ENCODE measurements at regions not wholly inside any gene's neighbourhood (a gene's known extent, or its start where the extent isn't known, plus 50 kb on each side); places are given as distances from the start of the nearest gene placed in this dataset.

GRCh38 chr5:103464835-103465484 lies 97.6 kb downstream of the NUDT12 start:
- Histone ChIP-seq H3K27ac (ENCODE audit: low read length) (no peak overlapping the region), H3K4me1 (ENCODE audit: control insufficient read depth, insufficient read depth, low read length) (peaks cover 3% of the 10 kb centered on the region), H3K4me3 (ENCODE audit: low read length) (no peak overlapping the region), H3K9me3 (ENCODE audit: control insufficient read depth, low read depth, low read length) (no peaks in the 10 kb centered on the region), H3K27me3 (ENCODE audit: control insufficient read depth, insufficient read depth, low read length) (no peaks in the 10 kb centered on the region), H3K36me3 (ENCODE audit: control insufficient read depth, insufficient read depth, low read length) (no peaks in the 10 kb centered on the region)
- DNase-seq, result no peak
- 100% methylated on average over 1 of the region's 5 CpGs for WGBS (ENCODE audit: insufficient coverage, low lambda C conversion rate)

GRCh38 chr5:103463261-103463660 lies 99.3 kb downstream of the NUDT12 start:
- Histone ChIP-seq H3K36me3 (ENCODE audit: control insufficient read depth, insufficient read depth, low read length) (no peaks in the 10 kb centered on the region), H3K4me1 (ENCODE audit: control insufficient read depth, insufficient read depth, low read length) (no peaks in the 10 kb centered on the region), H3K4me3 (ENCODE audit: low read length) (no peak overlapping the region), H3K27me3 (ENCODE audit: control insufficient read depth, insufficient read depth, low read length) (no peaks in the 10 kb centered on the region), H3K27ac (ENCODE audit: low read length) (no peak overlapping the region), H3K9me3 (ENCODE audit: control insufficient read depth, low read depth, low read length) (no peaks in the 10 kb centered on the region)
- no peak for DNase-seq
- 100% methylated on average over 1 of the region's 5 CpGs for WGBS (ENCODE audit: insufficient coverage, low lambda C conversion rate)

- H3K27ac ChIP-seq (ENCODE audit: low read length), result no peak overlapping the region
- no peaks in the 10 kb centered on the region for H3K36me3 ChIP-seq (ENCODE audit: control insufficient read depth, insufficient read depth, low read length)
- no peaks in the 10 kb centered on the region for H3K27me3 ChIP-seq (ENCODE audit: control insufficient read depth, insufficient read depth, low read length)
- WGBS (ENCODE audit: insufficient coverage, low lambda C conversion rate), result 50% methylated on average over 1 of the region's 1 CpG
- H3K4me1 ChIP-seq (ENCODE audit: control insufficient read depth, insufficient read depth, low read length), result no peaks in the 10 kb centered on the region
- no peak for DNase-seq
- no peaks in the 10 kb centered on the region for H3K9me3 ChIP-seq (ENCODE audit: control insufficient read depth, low read depth, low read length)
- H3K4me3 ChIP-seq (ENCODE audit: low read length), result no peak overlapping the region
Measured at GRCh38 chr5:103461243-103461642, 101.3 kb downstream of the NUDT12 start.

- H3K4me1 ChIP-seq (ENCODE audit: control insufficient read depth, insufficient read depth, low read length), result no peaks in the 10 kb centered on the region
- DNase-seq, result no peak
- H3K27ac ChIP-seq (ENCODE audit: low read length), result no peak overlapping the region
- H3K27me3 ChIP-seq (ENCODE audit: control insufficient read depth, insufficient read depth, low read length), result no peaks in the 10 kb centered on the region
- H3K9me3 ChIP-seq (ENCODE audit: control insufficient read depth, low read depth, low read length), result no peaks in the 10 kb centered on the region
- 100% methylated on average over 1 of the region's 3 CpGs for WGBS (ENCODE audit: insufficient coverage, low lambda C conversion rate)
- H3K4me3 ChIP-seq (ENCODE audit: low read length), result no peak overlapping the region
- H3K36me3 ChIP-seq (ENCODE audit: control insufficient read depth, insufficient read depth, low read length), result no peaks in the 10 kb centered on the region
Measured at GRCh38 chr5:103458497-103459040, 104.0 kb downstream of the NUDT12 start.

GRCh38 chr5:103456476-103456875 lies 106.1 kb downstream of the NUDT12 start:
- no peaks in the 10 kb centered on the region for H3K36me3 ChIP-seq (ENCODE audit: control insufficient read depth, insufficient read depth, low read length)
- WGBS (ENCODE audit: insufficient coverage, low lambda C conversion rate), result 100% methylated on average over 1 of the region's 2 CpGs
- no peak overlapping the region for H3K4me3 ChIP-seq (ENCODE audit: low read length)
- no peaks in the 10 kb centered on the region for H3K9me3 ChIP-seq (ENCODE audit: control insufficient read depth, low read depth, low read length)
- no peaks in the 10 kb centered on the region for H3K4me1 ChIP-seq (ENCODE audit: control insufficient read depth, insufficient read depth, low read length)
- DNase-seq, result no peak
- no peak overlapping the region for H3K27ac ChIP-seq (ENCODE audit: low read length)
- H3K27me3 ChIP-seq (ENCODE audit: control insufficient read depth, insufficient read depth, low read length), result no peaks in the 10 kb centered on the region

- H3K4me3 ChIP-seq (ENCODE audit: low read length), result no peak overlapping the region
- H3K27ac ChIP-seq (ENCODE audit: low read length), result no peak overlapping the region
- H3K36me3 ChIP-seq (ENCODE audit: control insufficient read depth, insufficient read depth, low read length), result no peaks in the 10 kb centered on the region
- WGBS (ENCODE audit: insufficient coverage, low lambda C conversion rate), result no CpG with 5 or more reads among the region's 2 CpGs
- H3K9me3 ChIP-seq (ENCODE audit: control insufficient read depth, low read depth, low read length), result no peaks in the 10 kb centered on the region
- no peaks in the 10 kb centered on the region for H3K27me3 ChIP-seq (ENCODE audit: control insufficient read depth, insufficient read depth, low read length)
- H3K4me1 ChIP-seq (ENCODE audit: control insufficient read depth, insufficient read depth, low read length), result no peaks in the 10 kb centered on the region
- DNase-seq, result peak; percentile 32 to 71
Measured at GRCh38 chr5:103455796-103456195, 106.8 kb downstream of the NUDT12 start.

GRCh38 chr5:103454770-103455169 lies 107.8 kb downstream of the NUDT12 start:
- Histone ChIP-seq H3K27me3 (ENCODE audit: control insufficient read depth, insufficient read depth, low read length) (no peaks in the 10 kb centered on the region), H3K36me3 (ENCODE audit: control insufficient read depth, insufficient read depth, low read length) (no peaks in the 10 kb centered on the region), H3K4me1 (ENCODE audit: control insufficient read depth, insufficient read depth, low read length) (no peaks in the 10 kb centered on the region), H3K27ac (ENCODE audit: low read length) (no peak overlapping the region), H3K9me3 (ENCODE audit: control insufficient read depth, low read depth, low read length) (no peaks in the 10 kb centered on the region), H3K4me3 (ENCODE audit: low read length) (no peak overlapping the region)
- no CpG with 5 or more reads among the region's 2 CpGs for WGBS (ENCODE audit: insufficient coverage, low lambda C conversion rate)
- DNase-seq, result no peak

GRCh38 chr5:103452666-103453065 lies 109.9 kb downstream of the NUDT12 start:
- no CpG with 5 or more reads among the region's 1 CpG for WGBS (ENCODE audit: insufficient coverage, low lambda C conversion rate)
- Histone ChIP-seq H3K27me3 (ENCODE audit: control insufficient read depth, insufficient read depth, low read length) (no peaks in the 10 kb centered on the region), H3K9me3 (ENCODE audit: control insufficient read depth, low read depth, low read length) (no peaks in the 10 kb centered on the region), H3K4me3 (ENCODE audit: low read length) (no peak overlapping the region), H3K4me1 (ENCODE audit: control insufficient read depth, insufficient read depth, low read length) (no peaks in the 10 kb centered on the region), H3K27ac (ENCODE audit: low read length) (no peak overlapping the region), H3K36me3 (ENCODE audit: control insufficient read depth, insufficient read depth, low read length) (no peaks in the 10 kb centered on the region)
- no peak for DNase-seq

- Histone ChIP-seq H3K36me3 (ENCODE audit: control insufficient read depth, insufficient read depth, low read length) (no peaks in the 10 kb centered on the region), H3K4me3 (ENCODE audit: low read length) (no peak overlapping the region), H3K27ac (ENCODE audit: low read length) (no peak overlapping the region), H3K27me3 (ENCODE audit: control insufficient read depth, insufficient read depth, low read length) (no peaks in the 10 kb centered on the region), H3K4me1 (ENCODE audit: control insufficient read depth, insufficient read depth, low read length) (no peaks in the 10 kb centered on the region), H3K9me3 (ENCODE audit: control insufficient read depth, low read depth, low read length) (no peaks in the 10 kb centered on the region)
- no CpG with 5 or more reads among the region's 4 CpGs for WGBS (ENCODE audit: insufficient coverage, low lambda C conversion rate)
- no peak for DNase-seq
Measured at GRCh38 chr5:103452089-103452488, 110.5 kb downstream of the NUDT12 start.

GRCh38 chr5:103451261-103451660 lies 111.3 kb downstream of the NUDT12 start:
- Histone ChIP-seq H3K27ac (ENCODE audit: low read length) (no peak overlapping the region), H3K36me3 (ENCODE audit: control insufficient read depth, insufficient read depth, low read length) (no peaks in the 10 kb centered on the region)

More at GRCh38 chr5:103451261-103451660, 111.3 kb downstream of the NUDT12 start:
- no peak for DNase-seq
- Histone ChIP-seq H3K4me1 (ENCODE audit: control insufficient read depth, insufficient read depth, low read length) (no peaks in the 10 kb centered on the region), H3K9me3 (ENCODE audit: control insufficient read depth, low read depth, low read length) (no peaks in the 10 kb centered on the region), H3K4me3 (ENCODE audit: low read length) (no peak overlapping the region), H3K27me3 (ENCODE audit: control insufficient read depth, insufficient read depth, low read length) (no peaks in the 10 kb centered on the region)

Data from large intestine (tissue), 3 donors.